22Rv1 (cell line): ENCODE measurements at regions not wholly inside any gene's neighbourhood (a gene's known extent, or its start where the extent isn't known, plus 50 kb on each side); places are given as distances from the start of the nearest gene placed in this dataset.
"Not testable (repeated sequence)": the region's sequence is repeated elsewhere in the genome, so short reads cannot be mapped to it uniquely, and the experiment has no call there.

Source experiments
- H3K27ac ChIP-seq: fragments of 450-650 bp; 2 replicates; pipeline ENCODE4 v1.5.1; 2017
- CTCF ChIP-seq: fragments of 450-650 bp; IDR thresholded peaks from 2 replicates; pipeline ENCODE4 v1.5.1; 2017; ENCODE audit warnings: mild to moderate bottlenecking
- ZFX ChIP-seq: fragments of 450-650 bp; IDR thresholded peaks from 2 replicates; pipeline ENCODE4 v1.6.1; 2017; ENCODE audit warnings: antibody characterized with exemption, borderline replicate concordance

GRCh38 chr7:68858497-68858896 is 739.8 kb upstream of the AUTS2 start:
- no peak overlapping the region for H3K27ac ChIP-seq
- TF ChIP-seq ZFX (no peak), CTCF (no peak)

GRCh38 chr7:68861171-68861570 is 737.1 kb upstream of the AUTS2 start:
- TF ChIP-seq ZFX (no peak), CTCF (no peak)
- H3K27ac ChIP-seq = no peak overlapping the region

- TF ChIP-seq CTCF = no peak
- no peak for TF ChIP-seq ZFX
- H3K27ac ChIP-seq = no peak overlapping the region
Measured at GRCh38 chr7:68862261-68862660, 736.0 kb upstream of the AUTS2 start.

GRCh38 chr7:68862736-68863135 is 735.5 kb upstream of the AUTS2 start:
- TF ChIP-seq CTCF (no peak), ZFX (no peak)
- no peak overlapping the region for H3K27ac ChIP-seq

- H3K27ac ChIP-seq = no peak overlapping the region
- no peak for TF ChIP-seq ZFX
- TF ChIP-seq CTCF = no peak
Measured at GRCh38 chr7:68865351-68866199, 732.7 kb upstream of the AUTS2 start.

- H3K27ac ChIP-seq = no peak overlapping the region
- no peak for TF ChIP-seq ZFX
- no peak for TF ChIP-seq CTCF
Measured at GRCh38 chr7:68866200-68866570, 732.1 kb upstream of the AUTS2 start.

GRCh38 chr7:68866721-68867120 is 731.6 kb upstream of the AUTS2 start:
- not testable (repeated sequence) for H3K27ac ChIP-seq

GRCh38 chr7:68868978-68869377 is 729.3 kb upstream of the AUTS2 start:
- H3K27ac ChIP-seq = no peak overlapping the region
- TF ChIP-seq CTCF = no peak
- TF ChIP-seq ZFX = no peak
